SKM-1 treated with dmso at 0.1 percent for 144 hours (cell line): ENCODE measurements at regions not wholly inside any gene's neighbourhood (a gene's known extent, or its start where the extent isn't known, plus 50 kb on each side); places are given as distances from the start of the nearest gene placed in this dataset.

Experiments used
- DNase-seq: peaks from one replicate; lab custom pipeline; 2025; ENCODE audit not compliant: unreplicated experiment; lab: John Stamatoyannopoulos, UW

GRCh38 chr4:115850799-115851509, 737.5 kb upstream of the NDST4 start:
- DNase-seq: no peak

DNA sequence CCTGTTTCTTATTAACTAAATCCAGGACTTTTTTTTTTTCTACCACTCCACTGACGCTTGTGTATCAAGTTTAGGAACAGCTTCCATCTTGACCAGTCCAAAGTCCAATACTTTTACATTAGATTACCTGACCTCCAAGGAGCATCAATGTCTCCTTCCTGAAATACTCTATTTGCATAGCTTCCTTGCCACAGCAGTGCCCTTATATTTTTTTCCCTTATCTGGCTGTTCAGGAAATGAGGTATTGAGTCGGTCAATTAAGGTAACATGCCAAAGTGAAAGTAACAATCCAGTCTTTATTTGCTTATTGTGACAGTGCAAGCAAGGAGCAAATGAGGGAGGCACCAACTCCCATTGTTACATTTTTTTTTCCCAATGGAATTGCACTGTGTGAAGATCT, 730.8 kb upstream of the NDST4 start:
- no peak for DNase-seq

GRCh38 chr4:115841871-115842270, 728.5 kb upstream of the NDST4 start:
- no peak for DNase-seq

GRCh38 chr4:115834441-115834840, 721.0 kb upstream of the NDST4 start:
- no peak for DNase-seq

DNA sequence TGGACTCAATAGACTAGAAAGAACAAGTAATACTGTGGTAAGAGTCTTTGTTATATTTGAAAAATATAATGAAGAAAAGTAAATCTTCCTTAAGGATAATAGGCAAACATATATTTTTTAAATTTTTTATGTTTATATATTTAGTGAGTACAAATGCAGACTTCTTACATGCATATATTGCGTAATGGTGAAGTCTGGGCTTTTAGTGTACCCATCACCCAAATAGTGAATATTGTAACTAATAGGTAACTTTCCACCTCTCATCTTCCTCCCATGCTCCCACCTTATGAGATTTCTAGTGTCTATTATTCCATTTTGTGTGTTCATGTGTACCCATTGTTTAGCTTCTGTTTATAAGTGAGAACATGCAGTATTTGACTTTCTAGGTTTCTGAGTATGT, 711.2 kb upstream of the NDST4 start:
- DNase-seq: no peak

DNA sequence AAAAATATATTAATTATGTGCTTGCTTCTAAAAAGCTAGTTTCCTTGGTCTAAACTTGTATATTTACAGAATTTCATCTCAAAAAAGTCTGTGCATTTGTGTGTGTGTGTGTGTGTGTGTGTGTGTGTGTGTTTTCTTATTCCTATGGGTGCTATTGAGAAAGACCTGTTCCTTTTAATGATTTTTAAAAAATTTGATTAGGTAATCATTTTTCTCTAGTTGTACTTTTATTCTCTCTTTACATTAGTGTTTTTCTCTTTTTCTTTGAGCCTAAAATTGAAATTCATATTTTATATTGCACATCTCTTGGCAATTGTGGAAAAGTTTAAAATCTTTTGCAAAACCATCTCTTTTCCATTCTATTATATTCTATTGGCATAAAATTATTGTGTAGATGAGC, 690.4 kb upstream of the NDST4 start:
- DNase-seq: no peak

DNA sequence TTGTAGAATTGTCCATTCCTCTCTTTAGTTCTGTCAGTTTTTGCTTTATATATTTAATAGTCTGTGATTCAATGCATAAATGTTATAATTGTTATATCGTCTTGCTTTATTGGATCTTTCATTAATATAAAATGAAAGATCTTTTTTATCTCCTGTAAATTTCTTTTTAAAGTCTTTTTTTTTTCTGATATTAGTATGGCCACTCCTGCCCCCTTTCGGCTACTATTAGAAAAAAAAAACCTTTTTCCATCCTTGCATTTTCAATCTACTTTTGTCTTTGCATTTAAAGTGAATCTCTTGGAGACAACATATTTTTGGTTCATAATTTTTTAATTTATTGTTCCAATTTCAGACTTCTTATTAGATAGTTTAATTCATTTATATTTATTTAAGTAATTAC, 677.4 kb upstream of the NDST4 start:
- no peak for DNase-seq

GRCh38 chr4:115781528-115782146, 668.2 kb upstream of the NDST4 start:
- DNase-seq: peak; percentile 62

GRCh38 chr4:115780835-115781234, 667.4 kb upstream of the NDST4 start:
- no peak for DNase-seq

- no peak for DNase-seq
Observed at GRCh38 chr4:115780268-115780667, 666.8 kb upstream of the NDST4 start.

DNA sequence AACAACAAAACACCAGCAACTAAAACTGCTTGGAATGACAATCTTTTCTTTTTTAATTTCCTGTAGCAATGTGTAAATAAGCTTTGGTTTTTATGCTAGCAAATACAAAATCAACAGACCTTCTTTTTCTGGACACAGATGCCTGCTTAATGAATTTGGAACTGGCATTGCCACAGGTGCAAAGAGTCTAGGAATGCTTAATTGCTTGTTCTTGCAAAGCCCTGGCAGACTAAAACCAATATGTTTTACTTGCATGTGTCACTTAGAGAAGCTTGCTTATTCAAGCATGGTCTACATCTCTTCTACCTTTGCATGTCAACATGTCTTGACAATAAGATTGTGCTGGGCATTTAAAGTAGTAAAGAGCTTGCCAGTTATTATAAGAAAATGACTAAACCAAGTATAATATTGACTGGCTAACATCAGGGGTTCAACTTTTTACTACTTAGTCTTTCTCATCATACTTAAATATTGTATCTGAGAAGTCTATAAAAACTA, 656.7 kb upstream of the NDST4 start:
- DNase-seq: no peak

DNA sequence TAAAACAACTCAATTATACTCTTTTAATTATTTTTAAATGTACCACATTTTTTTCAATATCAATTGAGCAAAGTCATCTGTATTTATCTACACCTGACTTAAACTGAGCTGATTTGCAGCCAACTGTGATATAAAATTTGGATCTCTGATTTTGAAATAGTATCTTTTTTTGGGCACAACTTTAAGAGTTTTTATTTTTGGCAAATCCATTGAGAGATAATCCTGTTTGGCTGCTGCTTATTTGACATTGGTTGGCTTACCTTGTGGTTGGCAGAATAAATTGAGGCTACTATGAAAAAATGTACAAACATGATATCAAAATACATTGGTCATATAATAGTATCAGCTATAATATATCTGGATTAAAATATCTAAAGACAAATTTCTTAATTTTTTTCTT, 656.0 kb upstream of the NDST4 start:
- DNase-seq: no peak

- DNase-seq: no peak
Observed at GRCh38 chr4:115763051-115763450, 649.6 kb upstream of the NDST4 start.

DNA sequence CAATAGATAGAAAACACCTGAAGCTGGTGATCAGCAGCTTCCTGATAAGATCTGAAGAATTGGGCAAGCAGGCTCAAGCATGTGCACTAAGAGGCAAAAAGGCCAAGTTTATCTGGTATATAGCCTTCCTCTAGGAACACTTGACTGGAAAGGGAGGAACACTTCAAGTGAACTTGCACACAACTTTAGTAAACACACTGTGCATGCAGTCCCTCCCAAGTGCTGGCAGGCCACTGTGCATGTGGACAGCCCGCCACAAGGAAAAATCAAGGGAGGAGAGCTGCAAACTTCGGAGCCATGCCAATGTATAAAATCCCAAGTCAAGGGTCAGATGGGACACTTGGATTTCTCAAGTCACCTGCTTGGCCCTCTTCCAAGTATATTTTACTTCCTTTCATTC, 645.8 kb upstream of the NDST4 start:
- no peak for DNase-seq

GRCh38 chr4:115749404-115749803, 636.0 kb upstream of the NDST4 start:
- no peak for DNase-seq

DNA sequence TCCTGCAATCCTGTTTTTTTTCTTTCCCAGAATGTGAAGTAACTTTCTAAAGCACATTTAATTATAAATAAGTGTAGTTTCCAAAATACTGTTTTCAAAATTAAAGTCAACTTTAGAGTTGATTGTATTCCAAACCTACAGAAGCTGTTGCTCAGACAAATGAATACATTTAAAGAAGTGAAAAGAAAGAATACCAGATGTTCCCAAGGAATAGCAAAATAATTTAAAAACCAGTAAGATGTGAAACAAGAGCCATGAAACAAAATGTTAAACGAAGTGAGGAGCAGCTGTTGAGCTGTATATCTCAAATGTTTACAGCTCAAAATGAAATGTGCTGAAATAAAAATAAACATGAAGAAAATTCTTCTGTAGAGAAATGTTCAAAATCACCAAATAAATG, 627.4 kb upstream of the NDST4 start:
- no peak for DNase-seq

DNA sequence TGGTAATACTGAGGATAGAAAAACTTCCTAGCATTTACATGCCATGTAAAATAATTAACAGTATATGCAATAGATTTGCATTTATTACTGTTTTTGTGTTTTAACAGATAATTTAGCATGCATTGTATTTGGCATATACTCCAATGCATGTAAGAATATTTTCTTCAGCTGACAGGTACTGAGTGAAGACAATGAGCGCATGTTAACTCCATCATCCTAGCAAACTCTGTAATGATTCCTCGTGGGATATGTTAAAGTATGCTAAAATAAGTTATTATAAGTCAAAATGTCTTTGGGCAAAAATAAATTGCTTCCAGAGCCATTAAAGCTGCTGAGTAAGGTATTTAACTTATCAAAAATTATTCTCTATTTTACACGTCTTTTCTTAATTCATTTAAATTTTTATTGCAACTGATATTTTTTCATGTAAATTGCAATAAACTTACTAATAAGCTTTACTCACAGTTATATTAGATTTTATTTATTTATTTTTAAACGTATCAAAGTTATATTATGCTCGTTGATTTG, 616.4 kb upstream of the NDST4 start:
- no peak for DNase-seq

DNA sequence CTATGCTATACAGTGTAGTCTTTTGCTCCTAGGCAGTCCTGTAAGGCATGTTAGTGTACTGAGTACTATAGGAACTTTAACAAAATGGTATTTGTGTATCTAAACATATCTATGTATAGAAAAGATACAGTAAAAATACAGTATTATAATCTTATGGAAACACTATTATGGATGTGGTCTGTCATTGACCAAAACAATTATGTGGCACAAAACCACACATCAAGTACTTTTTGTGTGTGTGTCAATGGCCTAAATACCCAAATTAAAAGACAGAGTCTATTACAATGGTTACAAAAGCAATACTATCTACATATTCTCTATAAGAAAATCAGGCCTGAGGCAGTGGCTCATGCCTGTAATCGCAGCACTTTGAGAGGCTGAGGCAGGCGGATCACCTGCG, 610.2 kb upstream of the NDST4 start:
- DNase-seq: no peak

DNA sequence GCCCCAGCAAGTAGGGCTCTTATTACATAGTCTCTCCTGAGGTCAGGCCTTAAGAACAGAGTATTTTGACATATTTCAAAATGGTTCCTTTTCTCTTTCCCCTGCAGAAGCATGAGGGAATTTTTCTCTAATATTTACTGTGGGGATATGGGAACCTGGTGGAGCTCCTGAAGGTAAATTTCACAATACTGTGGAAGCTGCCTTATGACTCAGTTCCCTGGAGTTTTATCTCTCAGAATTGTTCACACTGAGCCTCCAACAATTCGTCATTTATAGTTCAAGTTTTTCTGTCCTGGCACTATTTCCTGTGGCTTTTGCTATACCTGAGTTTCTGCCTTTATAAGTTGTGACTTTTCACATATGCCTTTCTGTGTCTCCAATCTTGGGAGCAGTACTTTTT, 607.2 kb upstream of the NDST4 start:
- DNase-seq: no peak

GRCh38 chr4:115711575-115711974, 598.2 kb upstream of the NDST4 start:
- DNase-seq: no peak

- DNase-seq: no peak
Observed at GRCh38 chr4:115688961-115689360, 575.5 kb upstream of the NDST4 start.

GRCh38 chr4:115687052-115687755, 573.8 kb upstream of the NDST4 start:
- DNase-seq: no peak
